Neural progenitor cell (in vitro differentiated cells): ENCODE measurements at regions not wholly inside any gene's neighbourhood (a gene's known extent, or its start where the extent isn't known, plus 50 kb on each side); places are given as distances from the start of the nearest gene placed in this dataset.

Experiments
- DNase-seq: peaks from one replicate; pipeline ENCODE4 v3.0.0-alpha.2; 2016; ENCODE audit warnings: low spot score
- H2AFZ ChIP-seq: fragments of 200-600 bp; sonication (generic); replicated peaks from 2 replicates; pipeline ENCODE4 v1.6.1; 2016; ENCODE audit warnings: antibody characterized with exemption
- H3F3A ChIP-seq: fragments of 200-600 bp; sonication (generic); 2 replicates; pipeline ENCODE4 v1.6.1; 2016; ENCODE audit warnings: antibody characterized with exemption, low read depth
- H3K27ac ChIP-seq: fragments of 200-600 bp; sonication (generic); 2 replicates; pipeline ENCODE4 v1.5.1; 2016; ENCODE audit warnings: mild to moderate bottlenecking
- H3K27me3 ChIP-seq: fragments of 200-600 bp; sonication (generic); 2 replicates; pipeline ENCODE4 v1.6.1; 2016; ENCODE audit warnings: mild to moderate bottlenecking, moderate library complexity
- H3K36me3 ChIP-seq: fragments of 200-600 bp; sonication (generic); 2 replicates; pipeline ENCODE4 v1.5.1; 2016
- H3K4me1 ChIP-seq: fragments of 200-600 bp; sonication (generic); 2 replicates; pipeline ENCODE4 v1.6.1; 2016; ENCODE audit warnings: mixed run types
- H3K4me2 ChIP-seq: fragments of 200-600 bp; sonication (generic); 2 replicates; pipeline ENCODE4 v1.6.1; 2016
- H3K4me3 ChIP-seq: fragments of 200-600 bp; sonication (generic); 2 replicates; pipeline ENCODE4 v1.5.1; 2016
- H3K79me2 ChIP-seq: fragments of 200-600 bp; sonication (generic); 2 replicates; pipeline ENCODE4 v1.6.1; 2016; ENCODE audit warnings: low read depth
- H3K9ac ChIP-seq: fragments of 200-600 bp; sonication (generic); 2 replicates; pipeline ENCODE4 v1.6.1; 2016
- H3K9me3 ChIP-seq: fragments of 200-600 bp; sonication (generic); 2 replicates; pipeline ENCODE4 v1.5.1; 2016; ENCODE audit warnings: low read depth
- H4K20me1 ChIP-seq: fragments of 200-600 bp; sonication (generic); 2 replicates; pipeline ENCODE4 v1.6.1; 2016; ENCODE audit warnings: low read depth
- H3K27ac Mint-ChIP-seq: 3 replicates; pipeline ENCODE4 v1.8.0; 2021; ENCODE audit warnings: mixed read lengths
- H3K27me3 Mint-ChIP-seq: 2 replicates; pipeline ENCODE4 v1.8.0; 2022; ENCODE audit warnings: low read depth, mild to moderate bottlenecking, inconsistent platforms, moderate library complexity, mixed read lengths; ENCODE audit not compliant: insufficient read depth
- H3K36me3 Mint-ChIP-seq: 3 replicates; pipeline ENCODE4 v1.8.0; 2021; ENCODE audit warnings: mixed read lengths
- H3K4me1 Mint-ChIP-seq: 3 replicates; pipeline ENCODE4 v1.8.0; 2021; ENCODE audit warnings: mixed read lengths
- H3K4me3 Mint-ChIP-seq: 3 replicates; pipeline ENCODE4 v1.8.0; 2021; ENCODE audit warnings: mild to moderate bottlenecking, moderate library complexity, mixed read lengths
- H3K9me3 Mint-ChIP-seq: 3 replicates; pipeline ENCODE4 v1.8.0; 2020; ENCODE audit warnings: mixed read lengths
- CTCF ChIP-seq: fragments of 200-600 bp; sonication (generic); IDR thresholded peaks from 2 replicates; pipeline ENCODE4 v1.5.1; 2017; ENCODE audit warnings: antibody characterized with exemption, mild to moderate bottlenecking
- EZH2 ChIP-seq: fragments of 200-600 bp; sonication (generic); IDR thresholded peaks from 2 replicates; pipeline ENCODE4 v1.6.1; 2017; ENCODE audit warnings: antibody characterized with exemption, mild to moderate bottlenecking, moderate library complexity
- EZH2phosphoT487 ChIP-seq: fragments of 200-600 bp; sonication (generic); IDR thresholded peaks from 2 replicates; pipeline ENCODE4 v1.6.1; 2017; ENCODE audit warnings: antibody characterized with exemption

- Histone ChIP-seq H3K27ac (no peak overlapping the region), H2AFZ (no peak overlapping the region), H3K79me2 (no peaks in the 10 kb centered on the region), H3K4me1 (no peaks in the 10 kb centered on the region), H4K20me1 (no peaks in the 10 kb centered on the region), H3K36me3 (no peaks in the 10 kb centered on the region), H3K4me3 (no peak overlapping the region), H3K9ac (no peak overlapping the region), H3K4me2 (no peak overlapping the region), H3K9me3 (no peaks in the 10 kb centered on the region), H3K27me3 (no peaks in the 10 kb centered on the region), H3F3A (no peaks in the 10 kb centered on the region)
- H3K4me1 Mint-ChIP-seq = peaks cover 11% of the 10 kb centered on the region
- no peak for TF ChIP-seq EZH2phosphoT487
- no peak for TF ChIP-seq CTCF
- TF ChIP-seq EZH2 = no peak
- no peaks in the 10 kb centered on the region for H3K36me3 Mint-ChIP-seq
- no peak overlapping the region for H3K4me3 Mint-ChIP-seq
- no peak overlapping the region for H3K27ac Mint-ChIP-seq
- H3K9me3 Mint-ChIP-seq = no peaks in the 10 kb centered on the region
- peaks cover 7% of the 10 kb centered on the region for H3K27me3 Mint-ChIP-seq
- no peak for DNase-seq
Observed at GRCh38 chr1:34603594-34603993, 151.3 kb upstream of the GJB5 start.

GRCh38 chr1:34606504-34606903 lies 148.3 kb upstream of the GJB5 start:
- H3K9me3 Mint-ChIP-seq = no peaks in the 10 kb centered on the region
- Histone ChIP-seq H3K36me3 (no peaks in the 10 kb centered on the region), H3K79me2 (no peaks in the 10 kb centered on the region), H4K20me1 (no peaks in the 10 kb centered on the region), H3K9ac (no peak overlapping the region), H3K4me1 (no peaks in the 10 kb centered on the region), H3F3A (no peaks in the 10 kb centered on the region), H3K27me3 (no peaks in the 10 kb centered on the region), H3K27ac (no peak overlapping the region), H3K4me3 (no peak overlapping the region), H3K9me3 (no peaks in the 10 kb centered on the region), H3K4me2 (no peak overlapping the region), H2AFZ (no peak overlapping the region)
- H3K27ac Mint-ChIP-seq = no peak overlapping the region
- TF ChIP-seq EZH2phosphoT487 = no peak
- no peak for TF ChIP-seq EZH2
- TF ChIP-seq CTCF = no peak
- DNase-seq = no peak
- H3K4me1 Mint-ChIP-seq = peaks cover 11% of the 10 kb centered on the region
- H3K4me3 Mint-ChIP-seq = no peak overlapping the region
- peaks cover 2% of the 10 kb centered on the region for H3K27me3 Mint-ChIP-seq
- no peaks in the 10 kb centered on the region for H3K36me3 Mint-ChIP-seq

GRCh38 chr1:34610063-34610462 lies 144.8 kb upstream of the GJB5 start:
- no peaks in the 10 kb centered on the region for H3K27me3 ChIP-seq
- H3K27ac Mint-ChIP-seq = no peak overlapping the region

More at GRCh38 chr1:34610063-34610462, 144.8 kb upstream of the GJB5 start:
- Histone ChIP-seq H3K4me1 (peaks cover 9% of the 10 kb centered on the region), H4K20me1 (no peaks in the 10 kb centered on the region), H3K27ac (no peak overlapping the region), H3K4me3 (no peak overlapping the region), H3K9ac (no peak overlapping the region), H3K4me2 (no peak overlapping the region), H3F3A (no peaks in the 10 kb centered on the region), H3K9me3 (no peaks in the 10 kb centered on the region), H2AFZ (no peak overlapping the region), H3K36me3 (no peaks in the 10 kb centered on the region), H3K79me2 (no peaks in the 10 kb centered on the region)
- no peaks in the 10 kb centered on the region for H3K36me3 Mint-ChIP-seq
- TF ChIP-seq CTCF (no peak), EZH2phosphoT487 (no peak), EZH2 (no peak)
- DNase-seq = no peak
- peaks cover 14% of the 10 kb centered on the region for H3K4me1 Mint-ChIP-seq
- peaks cover 5% of the 10 kb centered on the region for H3K27me3 Mint-ChIP-seq
- no peak overlapping the region for H3K4me3 Mint-ChIP-seq
- no peaks in the 10 kb centered on the region for H3K9me3 Mint-ChIP-seq
